GM12874 (cell line): ENCODE measurements at regions not wholly inside any gene's neighbourhood (a gene's known extent, or its start where the extent isn't known, plus 50 kb on each side); places are given as distances from the start of the nearest gene placed in this dataset.

Experiments
- CTCF ChIP-seq: IDR thresholded peaks from 2 replicates; pipeline ENCODE4 v1.5.1; 2011; ENCODE audit warnings: low read depth, mild to moderate bottlenecking, control low read depth, low read length, moderate library complexity; ENCODE audit not compliant: insufficient read depth

- TF ChIP-seq CTCF = no peak
These were observed 82.3 kb upstream of the FAM98A start for GRCh38 chr2:33681364-33681757.

DNA sequence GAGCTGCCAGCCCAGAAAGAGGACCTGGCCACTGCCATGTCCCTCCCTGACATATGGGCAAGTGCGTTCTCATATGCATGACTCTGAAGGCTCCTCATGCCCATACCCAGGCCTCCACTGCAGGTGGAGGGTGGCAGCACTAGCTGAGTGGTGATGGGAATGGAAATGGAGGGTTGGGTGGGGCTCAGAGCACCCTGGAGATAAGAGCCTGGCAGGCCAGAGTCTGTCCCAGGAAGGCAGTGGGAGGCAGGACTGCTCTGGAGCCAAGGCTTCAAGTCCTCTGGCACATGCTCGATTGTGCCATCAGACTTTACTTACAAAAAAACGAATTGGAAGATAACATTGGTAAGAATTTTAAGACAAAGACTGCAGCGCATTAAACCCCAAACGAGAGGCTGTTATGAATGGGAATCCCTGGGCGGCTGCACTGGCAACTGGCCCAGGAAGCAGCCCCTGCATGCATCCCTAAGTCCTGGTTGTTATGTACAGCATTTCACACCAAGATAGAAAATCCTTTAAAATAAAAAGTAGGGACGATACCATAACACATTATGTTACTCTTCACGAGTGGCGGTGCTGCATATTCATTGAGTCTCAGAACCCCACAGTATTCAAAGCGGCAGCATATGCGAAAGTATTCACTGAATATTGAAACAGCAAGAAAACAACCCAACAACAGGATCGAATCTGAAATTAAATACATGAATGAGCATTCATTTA is 81.7 kb upstream of the FAM98A start:
- no peak for TF ChIP-seq CTCF

DNA sequence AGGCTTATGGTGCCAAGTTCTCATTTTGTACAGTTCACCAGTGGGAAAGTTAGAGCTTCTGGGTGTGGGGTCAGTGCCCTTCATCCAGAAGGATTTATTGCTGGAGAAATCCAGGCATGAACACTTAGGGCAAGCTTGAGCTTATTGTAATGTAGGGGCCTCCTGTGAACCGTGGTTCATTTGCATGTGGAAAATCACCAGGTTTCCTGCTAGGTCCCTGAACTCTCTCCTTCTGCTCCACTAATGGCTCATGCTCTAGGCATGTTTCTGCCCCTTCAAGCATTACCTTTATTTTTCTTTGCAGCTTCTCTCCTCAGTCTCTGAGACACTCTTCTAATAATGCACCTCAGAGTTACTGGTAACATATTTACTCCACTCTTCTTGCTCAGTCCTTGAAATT is 79.3 kb upstream of the FAM98A start:
- no peak for TF ChIP-seq CTCF

DNA sequence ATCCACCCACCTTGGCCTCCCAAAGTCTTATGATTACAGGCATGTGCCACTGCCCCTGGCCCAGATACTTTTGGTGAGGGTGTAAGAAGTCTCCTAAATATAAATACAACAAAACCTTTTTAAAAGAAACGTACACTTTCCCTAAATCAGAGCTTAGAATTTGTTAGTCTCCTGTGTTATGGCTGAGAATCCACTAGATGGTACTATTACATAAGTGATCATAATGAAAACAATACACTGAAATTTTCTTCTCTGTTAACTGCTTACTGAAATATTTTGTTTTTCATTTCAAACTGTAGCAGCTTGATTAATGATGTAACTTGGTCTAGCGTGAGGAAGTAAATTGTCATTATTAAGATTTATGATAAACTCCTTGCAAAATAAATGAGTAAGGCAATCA is 74.8 kb upstream of the FAM98A start:
- no peak for TF ChIP-seq CTCF

DNA sequence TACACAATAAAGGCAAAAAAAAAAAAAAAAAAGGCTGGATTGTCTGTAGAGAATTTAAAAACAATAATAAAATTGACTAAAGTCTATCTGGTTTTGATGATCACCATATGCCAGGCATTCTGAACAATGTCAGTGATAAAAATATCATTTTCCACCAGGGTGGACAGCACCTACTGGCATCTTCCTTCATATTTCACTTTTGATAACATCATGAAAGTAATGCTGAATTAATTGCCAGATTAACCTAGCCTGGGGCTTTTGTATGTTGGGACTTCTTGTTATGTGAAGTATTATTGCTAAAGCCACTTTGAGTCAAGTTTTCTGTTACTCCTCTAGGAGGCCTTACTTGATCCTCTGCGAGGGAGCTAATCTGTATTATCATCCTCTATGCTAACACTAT is 73.8 kb upstream of the FAM98A start:
- TF ChIP-seq CTCF = no peak

GRCh38 chr2:33672389-33672788 is 73.3 kb upstream of the FAM98A start:
- TF ChIP-seq CTCF = no peak

- no peak for TF ChIP-seq CTCF
These were observed 72.1 kb upstream of the FAM98A start for GRCh38 chr2:33671198-33671597.

- TF ChIP-seq CTCF = peak; percentile 27; the same call in 1 of the 2 replicates
These were observed 71.4 kb upstream of the FAM98A start for GRCh38 chr2:33670392-33670937.
